Stimulated activated CD4-positive, alpha-beta T cell treated with anti-CD3 and anti-CD28 coated beads, Interleukin-4, amount 100 ng/mL, for 48 hours (primary cell): ENCODE measurements at regions not wholly inside any gene's neighbourhood (a gene's known extent, or its start where the extent isn't known, plus 50 kb on each side); places are given as distances from the start of the nearest gene placed in this dataset.
"Not testable (repeated sequence)": the region's sequence is repeated elsewhere in the genome, so short reads cannot be mapped to it uniquely, and the experiment has no call there.

Experiments
- DNase-seq, 2 donors: peaks; one replicate each; pipeline ENCODE4 v3.0.0-alpha.2; 2020; ENCODE audit warnings: low read depth in 2 of 2

DNA sequence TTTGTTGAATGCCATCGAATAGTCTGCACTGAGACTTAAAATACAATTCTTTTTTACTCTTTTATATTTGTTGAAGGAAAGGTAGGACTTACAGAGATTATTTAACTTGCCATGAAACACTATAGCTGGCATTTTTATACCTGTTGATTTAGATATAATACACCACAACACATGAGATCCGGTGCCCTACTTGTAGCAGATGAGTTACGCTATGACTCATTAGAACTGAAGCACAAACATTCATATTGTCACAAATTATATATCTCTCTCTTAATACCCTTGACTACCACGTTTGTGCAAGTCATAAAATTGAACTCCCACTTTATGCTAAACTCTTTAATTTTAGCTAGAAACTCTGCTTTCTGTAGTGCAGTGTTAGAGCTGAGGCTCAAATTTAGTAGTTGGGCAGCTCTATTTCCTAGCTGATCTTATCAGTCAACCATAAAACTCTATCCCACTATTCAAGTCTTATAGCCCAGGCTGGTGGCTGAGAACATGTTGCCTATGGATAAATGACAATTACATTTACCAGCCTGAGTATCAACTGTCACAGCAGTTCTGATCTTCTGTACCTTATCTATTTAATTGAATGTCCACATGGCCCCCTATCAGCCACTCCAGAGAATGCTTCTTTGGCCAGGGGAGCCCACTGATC, 137.4 kb upstream of the SEMA3D start:
- DNase-seq, result no peak

DNA sequence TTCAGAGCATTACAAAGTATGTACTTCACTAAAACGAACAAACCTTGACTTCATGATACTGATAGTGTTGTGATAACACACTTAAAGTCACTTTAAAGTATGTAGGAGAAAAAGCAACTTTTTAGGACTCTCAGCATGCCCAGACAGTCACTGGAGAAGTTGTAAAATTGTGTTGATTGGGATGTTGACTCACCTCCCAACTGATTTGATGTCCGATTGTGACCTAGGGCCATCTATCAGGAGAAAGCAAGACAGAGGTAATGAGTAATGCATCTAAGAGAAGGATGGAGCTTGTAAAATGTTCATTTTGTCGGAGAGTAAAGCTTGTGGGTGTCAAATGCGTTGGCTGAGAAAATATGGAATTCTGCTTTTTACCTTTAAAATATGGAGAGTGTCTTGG, 135.4 kb upstream of the SEMA3D start:
- no peak for DNase-seq

DNA sequence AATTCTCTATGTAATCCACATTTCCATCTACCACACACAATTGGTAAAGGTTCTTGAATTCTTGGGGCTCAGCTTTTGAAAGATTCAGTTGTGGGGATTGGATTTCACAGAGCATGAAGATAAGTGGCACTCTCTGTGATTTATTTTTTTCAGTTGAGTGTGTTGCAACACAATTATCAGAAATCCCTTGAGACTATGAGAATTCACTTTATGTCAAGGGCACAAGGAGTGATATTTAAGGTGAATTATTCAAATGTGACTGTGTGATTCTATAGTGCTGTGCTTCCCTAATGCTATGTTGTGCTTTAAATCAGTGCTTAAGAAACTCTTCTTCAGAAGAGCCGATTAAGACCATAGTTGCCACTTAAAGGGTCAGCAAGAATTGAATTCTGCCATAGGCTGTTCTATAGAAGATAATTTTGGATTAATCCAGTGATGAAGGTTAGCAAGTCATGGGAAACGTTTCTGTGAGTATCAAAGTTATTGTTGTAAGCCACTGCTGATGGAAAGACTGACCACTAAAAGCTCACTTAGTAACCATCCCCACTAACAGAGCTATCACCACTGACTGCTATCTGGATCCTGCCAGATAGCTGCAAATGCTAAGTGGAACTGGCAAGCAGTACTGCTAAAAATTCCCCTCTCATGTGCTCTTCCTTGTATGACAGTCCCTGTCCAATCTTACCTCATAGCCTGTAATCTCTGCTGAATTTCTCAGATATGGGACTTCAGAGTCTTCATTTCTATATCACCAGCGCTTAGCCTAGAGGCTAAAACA, 134.0 kb upstream of the SEMA3D start:
- no peak for DNase-seq

DNA sequence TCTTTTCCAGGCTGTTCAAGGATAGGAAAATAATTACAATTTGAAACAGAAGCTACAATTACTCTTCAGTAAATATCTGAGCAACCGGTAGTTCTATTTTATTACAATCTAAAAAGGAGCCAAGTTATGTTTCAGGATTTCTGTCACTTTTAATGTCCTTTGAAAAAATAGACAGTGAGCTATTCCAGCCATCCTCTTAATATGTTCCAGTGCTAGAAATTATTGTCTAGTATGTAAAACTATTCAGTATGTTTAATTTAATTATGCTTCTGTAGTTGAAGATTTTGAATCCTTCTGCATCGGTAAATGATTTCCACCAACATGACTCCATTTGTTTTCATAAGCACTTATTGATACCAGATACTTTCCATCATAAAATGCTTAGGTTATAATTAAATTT, 129.6 kb upstream of the SEMA3D start:
- no peak for DNase-seq

DNA sequence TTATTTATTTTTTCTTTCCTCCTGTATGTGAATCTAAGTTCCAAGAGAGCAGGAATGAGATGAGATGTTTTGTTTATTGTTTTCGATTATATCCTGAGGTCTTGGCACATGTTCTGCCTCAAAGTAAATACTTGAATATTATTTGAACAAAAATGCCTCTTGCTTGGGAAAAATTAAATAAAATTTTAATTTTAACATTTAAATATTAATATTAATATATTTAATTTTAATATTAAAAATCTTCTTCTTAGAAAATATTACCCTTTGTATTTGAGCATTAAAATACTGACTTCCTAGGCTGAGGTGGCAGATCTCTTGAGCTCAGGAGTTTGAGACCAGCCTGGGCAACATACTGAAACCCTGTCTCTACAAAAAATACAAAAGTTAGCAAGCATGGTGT, 123.4 kb upstream of the SEMA3D start:
- no peak for DNase-seq

DNA sequence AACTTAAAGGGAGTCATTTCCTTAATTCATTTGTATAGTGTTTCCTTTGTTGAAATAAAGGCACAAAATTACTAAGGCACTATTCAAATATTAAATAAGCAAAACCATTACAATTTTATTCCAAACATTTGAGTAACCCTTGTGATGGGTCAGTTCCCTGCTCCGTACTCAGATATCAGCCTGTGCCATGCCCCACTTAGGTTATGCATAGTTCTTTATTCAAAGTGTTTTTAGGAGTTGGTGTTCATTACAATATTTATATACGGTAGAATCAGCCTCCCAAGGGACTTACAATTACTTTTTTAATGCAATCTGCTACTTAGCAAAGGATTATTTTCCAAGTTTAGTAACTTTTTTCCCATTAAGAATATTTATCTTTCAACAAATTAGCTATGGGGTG, 119.3 kb upstream of the SEMA3D start:
- DNase-seq, result no peak

DNA sequence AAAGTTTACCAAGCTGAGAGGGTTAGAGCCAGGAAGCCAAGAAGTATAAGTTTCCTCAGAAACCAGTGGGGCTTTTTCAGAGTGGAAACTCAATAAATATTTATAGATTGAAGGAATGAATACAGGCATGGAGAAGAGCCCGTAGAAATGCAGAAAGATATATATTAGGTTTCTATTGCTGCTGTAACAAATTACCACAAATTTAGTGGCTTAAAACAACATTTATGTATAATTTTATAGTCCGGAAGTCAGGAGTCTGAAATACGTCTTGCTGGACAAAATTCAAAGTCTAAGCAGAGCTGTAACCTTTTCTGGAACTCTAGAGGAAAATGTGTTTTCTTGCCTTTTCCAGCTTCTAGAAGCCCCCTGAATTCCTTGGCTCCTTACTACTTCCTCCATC, 107.3 kb upstream of the SEMA3D start:
- DNase-seq, result no peak

DNA sequence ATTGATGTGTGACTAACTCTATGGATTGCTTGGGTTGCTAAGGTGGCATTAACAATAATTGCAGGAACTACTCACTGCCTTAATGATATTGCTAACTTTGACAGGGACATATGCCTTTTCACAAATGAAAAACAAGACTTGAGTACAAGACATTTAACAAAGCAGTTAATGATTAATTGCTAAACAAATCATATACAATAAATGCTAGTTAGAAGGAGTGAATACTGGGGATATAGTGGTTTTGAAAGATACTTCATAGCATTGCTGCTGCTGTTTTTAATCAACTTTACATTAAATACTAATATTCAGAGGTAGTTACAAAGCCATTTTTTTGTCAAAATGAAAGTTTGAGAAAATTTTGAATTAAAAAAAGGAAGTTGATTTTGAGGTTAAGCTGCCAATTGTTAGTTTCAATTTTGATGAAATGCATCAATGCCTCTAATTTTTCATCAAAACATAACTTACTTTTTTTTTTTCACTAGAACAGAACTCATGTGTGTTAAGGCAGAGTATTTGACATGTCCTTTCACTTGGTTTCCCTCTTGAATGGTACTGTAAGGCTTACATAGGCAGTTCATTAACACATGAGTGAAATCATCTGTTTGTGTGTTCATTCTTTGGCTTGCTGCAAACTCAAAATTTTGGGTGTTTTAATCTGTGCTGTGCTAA, 106.2 kb upstream of the SEMA3D start:
- DNase-seq, result no peak

DNA sequence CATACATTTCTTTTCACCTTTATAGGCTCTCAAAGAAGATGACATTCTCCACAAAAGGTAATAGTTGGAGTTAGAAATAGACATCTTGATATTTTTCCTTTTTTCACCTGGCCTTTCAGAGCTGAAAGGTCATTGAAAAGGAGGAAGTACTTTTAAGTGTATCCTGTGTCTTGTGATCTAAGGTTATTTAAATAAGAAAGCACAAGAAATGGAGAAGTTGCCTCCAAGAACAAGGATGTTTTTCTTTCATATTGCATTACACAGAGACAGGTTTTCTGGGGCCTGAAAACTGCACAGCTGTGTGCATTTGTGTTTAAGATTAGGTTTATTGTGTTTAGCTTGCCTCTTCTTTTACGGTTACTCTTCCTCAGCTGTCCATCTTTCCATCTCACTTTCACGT, 103.4 kb upstream of the SEMA3D start:
- no peak for DNase-seq

DNA sequence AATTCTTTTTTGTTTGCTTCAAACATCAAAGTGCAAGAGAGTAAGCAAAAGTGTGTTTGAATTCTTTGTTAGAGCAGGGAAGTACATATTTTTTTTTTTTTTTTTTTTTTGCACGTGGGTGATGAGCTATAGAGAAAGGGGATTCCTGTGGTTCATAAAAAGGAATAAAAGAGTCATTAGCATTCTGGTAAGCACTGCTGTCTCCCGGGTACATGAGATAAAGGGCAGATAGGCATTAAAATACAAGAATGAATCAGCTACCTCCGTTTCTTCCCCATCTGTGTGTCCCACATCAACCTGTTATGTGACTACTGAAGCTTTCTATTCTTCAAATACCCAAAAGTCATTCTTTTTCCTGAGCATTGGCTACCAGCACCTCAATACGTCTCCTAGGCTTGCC, 102.4 kb upstream of the SEMA3D start:
- no peak for DNase-seq

DNA sequence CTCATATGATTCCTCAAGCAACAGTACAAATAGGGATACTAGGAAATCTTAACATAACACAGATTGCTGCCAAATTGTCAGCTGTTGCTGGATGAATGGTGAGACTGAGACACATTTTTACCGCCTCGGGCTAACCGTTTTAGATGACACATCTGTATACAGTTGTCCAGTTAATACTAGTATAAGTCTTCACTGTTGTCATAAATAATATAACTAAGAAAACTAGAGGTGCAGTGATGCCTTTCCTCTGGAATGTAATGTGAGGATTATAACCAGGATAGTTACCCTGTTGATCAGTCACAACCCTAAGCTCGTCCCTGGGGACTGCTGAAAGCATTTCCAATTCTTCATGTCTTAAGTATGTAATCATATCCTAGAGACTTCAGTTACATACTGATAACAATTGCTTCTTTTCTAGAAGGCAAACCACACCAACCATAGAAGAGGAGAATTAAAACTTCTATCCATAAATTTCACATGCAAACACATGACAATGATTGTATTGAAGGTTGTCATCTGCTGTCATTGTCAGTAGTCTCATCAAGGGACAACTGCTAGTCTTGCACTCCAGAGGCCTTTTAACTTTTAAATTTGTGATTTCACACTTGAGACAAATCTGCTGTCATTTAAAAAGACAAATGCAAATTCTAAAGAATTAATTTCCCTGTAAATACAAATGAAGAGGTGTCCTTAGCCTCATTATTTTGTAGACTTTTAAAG, 100.4 kb upstream of the SEMA3D start:
- DNase-seq, result no peak

DNA sequence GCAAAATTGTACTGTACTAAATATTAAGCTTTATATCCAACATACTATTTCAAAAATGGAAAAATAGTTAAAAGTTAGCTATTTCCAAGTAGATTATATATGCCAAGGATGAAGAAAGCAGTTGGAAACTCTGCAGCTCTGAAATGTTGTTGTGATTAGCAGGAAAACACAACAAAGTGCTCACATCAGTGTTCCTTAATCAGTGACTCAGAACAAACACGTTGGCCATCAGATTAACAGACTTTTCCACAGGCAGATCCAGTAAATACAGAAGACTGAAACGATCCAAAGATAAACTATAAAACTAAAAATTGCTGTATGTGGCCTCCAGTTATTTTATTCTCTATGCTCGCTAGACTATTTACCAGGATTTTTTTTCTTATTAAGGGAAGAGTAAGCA, 99.6 kb upstream of the SEMA3D start:
- no peak for DNase-seq

DNA sequence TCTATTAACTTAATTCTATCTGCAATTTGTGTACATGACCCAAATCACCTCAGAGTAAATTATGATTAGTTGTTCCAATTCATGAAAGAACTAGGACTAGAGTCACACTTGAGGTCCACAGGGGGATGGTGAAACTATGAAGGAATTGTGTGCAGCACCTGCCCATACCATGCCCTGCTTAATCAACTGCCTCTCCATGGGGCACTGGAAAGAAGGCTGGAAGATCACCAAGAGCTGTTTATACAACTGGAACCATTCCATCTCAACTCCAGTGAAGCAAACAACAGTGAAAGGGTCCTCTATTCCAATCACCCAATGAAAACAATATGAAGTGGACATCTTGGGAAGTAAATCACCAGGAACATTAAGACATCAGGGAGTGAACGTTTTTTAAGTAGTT, 98.7 kb upstream of the SEMA3D start:
- no peak for DNase-seq

DNA sequence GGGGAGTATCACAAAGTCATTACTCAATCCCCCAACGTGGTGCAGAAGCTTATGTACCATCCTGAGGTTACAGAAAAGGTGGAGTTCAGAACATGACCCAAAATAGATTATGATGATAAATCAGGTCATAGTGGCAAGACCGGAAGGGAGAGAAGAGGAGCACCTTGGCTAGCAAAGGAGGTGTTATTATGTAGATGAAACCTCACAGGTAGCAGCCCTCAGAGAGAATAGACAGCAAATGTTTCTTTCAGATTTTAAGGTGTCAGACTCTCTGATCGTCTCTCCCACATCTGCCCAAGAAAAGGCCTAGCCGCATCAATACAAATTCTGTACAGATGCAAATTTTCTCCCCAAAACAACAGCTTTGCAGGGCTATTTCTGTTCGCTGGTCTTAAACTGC, 88.3 kb upstream of the SEMA3D start:
- DNase-seq, result no peak

DNA sequence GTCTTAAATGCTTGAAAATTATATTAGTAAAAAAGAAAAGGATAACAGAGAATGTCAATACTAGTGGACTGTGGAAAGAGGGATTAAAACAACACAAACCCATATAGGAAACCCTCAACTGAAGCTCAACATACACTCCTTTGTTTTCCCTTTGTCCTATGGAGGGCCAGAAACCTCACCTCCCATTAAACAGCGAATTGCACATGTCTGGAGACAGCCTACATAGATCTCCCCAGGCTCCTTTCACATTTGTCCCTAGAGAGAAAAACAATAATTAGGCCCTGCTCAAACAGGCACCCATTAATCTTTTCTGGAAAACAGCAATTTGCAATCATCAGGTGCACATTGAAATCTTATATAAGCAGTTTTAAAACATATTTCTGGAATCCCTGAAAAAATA, 87.6 kb upstream of the SEMA3D start:
- no peak for DNase-seq

DNA sequence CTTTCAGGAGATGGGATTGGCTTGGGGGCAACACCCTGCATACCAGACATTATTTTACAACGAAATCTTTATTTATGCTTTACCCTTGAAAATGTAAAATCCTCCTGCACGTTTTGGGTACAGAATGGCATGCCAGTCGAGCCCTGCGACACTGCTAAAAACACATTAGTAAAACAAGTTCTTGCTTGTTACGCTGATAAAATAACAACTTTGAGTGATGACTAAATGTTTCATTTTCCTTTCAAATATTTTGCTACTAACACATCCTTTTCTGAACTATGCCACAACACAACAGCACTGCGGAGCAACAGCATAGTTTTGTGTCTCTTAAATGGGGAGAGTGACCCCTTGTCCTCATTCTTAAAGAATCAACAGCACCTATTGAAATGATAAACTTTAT, 76.0 kb upstream of the SEMA3D start:
- DNase-seq, result no peak

DNA sequence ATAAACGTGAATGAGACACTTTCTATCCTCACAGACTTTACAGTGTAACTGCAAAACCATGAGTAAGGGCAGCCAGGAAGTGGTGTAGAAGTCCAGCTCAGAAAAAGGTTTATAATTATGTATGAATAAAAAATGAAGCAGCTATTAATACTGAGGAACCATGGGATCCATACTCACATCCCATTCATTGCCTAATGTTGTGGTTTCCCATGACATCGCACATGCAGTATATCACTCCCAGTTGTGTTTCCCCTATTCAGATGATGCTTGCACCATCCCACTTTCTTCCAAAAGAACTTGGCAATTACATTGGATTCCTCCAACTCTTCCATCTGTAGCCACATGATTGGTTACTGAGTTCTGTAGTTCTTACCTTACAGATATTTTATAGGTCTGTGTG, 74.5 kb upstream of the SEMA3D start:
- no peak for DNase-seq

DNA sequence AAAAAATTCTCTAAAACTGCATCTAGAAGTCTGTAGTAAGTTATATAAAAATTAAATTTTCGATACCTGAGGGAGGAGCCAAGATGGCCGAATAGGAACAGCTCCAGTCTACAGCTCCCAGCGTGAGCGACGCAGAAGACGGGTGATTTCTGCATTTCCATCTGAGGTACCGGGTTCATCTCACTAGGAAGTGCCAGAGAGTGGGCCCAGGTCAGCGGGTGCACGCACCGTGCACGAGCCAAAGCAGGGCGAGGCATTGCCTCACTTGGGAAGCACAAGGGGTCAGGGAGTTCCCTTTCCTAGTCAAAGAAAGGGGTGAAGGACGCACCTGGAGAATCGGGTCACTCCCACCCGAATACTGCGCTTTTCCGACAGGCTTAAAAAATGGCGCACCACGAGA, 62.9 kb upstream of the SEMA3D start:
- not testable (repeated sequence) for DNase-seq

DNA sequence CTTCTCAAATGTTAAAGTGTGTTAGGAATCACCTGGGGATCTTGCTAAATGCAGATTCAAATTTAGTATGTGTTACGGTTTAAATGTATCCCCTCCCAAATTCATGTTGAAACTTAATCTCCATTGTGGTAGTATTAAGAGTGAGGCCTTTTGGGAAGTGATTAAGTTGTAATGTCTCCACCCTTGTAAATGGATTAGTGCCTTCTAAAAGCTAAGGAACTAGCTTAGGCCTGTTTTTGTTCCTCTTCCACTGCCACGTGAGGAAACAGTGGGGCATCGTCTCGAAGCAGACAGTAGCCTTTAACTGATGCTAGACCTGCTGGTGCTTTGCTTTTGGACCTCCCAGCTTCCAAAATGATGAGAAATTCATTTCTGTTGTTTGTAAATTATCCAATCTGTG, 52.3 kb upstream of the SEMA3D start:
- no peak for DNase-seq

DNA sequence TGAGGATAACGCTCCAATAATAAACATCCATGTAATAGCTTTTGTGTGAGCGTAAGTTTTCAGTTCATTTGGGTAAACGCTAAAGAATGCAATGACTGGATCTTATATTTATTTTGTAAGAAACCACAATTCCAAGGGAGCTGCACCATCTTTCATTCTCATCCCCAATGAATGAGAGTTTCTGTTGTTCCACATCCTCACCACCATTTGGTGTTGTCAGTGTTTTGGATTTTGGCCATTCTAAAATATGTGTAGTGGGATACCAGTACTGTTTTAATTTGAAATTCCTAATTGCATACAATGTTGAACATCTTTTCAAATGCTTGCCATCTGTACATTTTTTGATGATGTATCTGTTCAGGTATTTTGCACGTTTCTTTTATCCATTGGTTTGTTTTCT, 50.9 kb upstream of the SEMA3D start:
- no peak for DNase-seq
